WTC11 (cell line): ENCODE measurements at regions not wholly inside any gene's neighbourhood (a gene's known extent, or its start where the extent isn't known, plus 50 kb on each side); places are given as distances from the start of the nearest gene placed in this dataset.

Experiments used
- ATAC-seq: fragments of 200-7000 bp; cut with Tn5 transposase; 2 replicates; pipeline ENCODE4 v1.10.0; 2021; ENCODE audit warnings: mild to moderate bottlenecking, moderate library complexity
- CTCF ChIA-PET: fragments of 300-600 bp; sonication (Branson Sonifier 250); formaldehyde crosslinking; loops from one replicate; lab custom pipeline; 2021; ENCODE audit warnings: antibody characterized with exemption; lab: Charles Lee
- POLR2A ChIA-PET: fragments of 350-600 bp; sonication (Branson Sonifier 250); formaldehyde crosslinking; loops from one replicate; lab custom pipeline; 2021; ENCODE audit warnings: antibody characterized with exemption; lab: Charles Lee
- DNase-seq: peaks from one replicate; pipeline ENCODE4 v3.0.0; 2021; ENCODE audit warnings: low spot score
- H3K27ac Mint-ChIP-seq: 2 replicates; pipeline ENCODE4 v1.8.0; 2021; ENCODE audit warnings: mixed read lengths
- H3K27me3 Mint-ChIP-seq: 2 replicates; pipeline ENCODE4 v1.8.0; 2021; ENCODE audit warnings: low read depth, mild to moderate bottlenecking, moderate library complexity, mixed read lengths
- H3K36me3 Mint-ChIP-seq: 2 replicates; pipeline ENCODE4 v1.8.0; 2021; ENCODE audit warnings: mixed read lengths
- H3K4me1 Mint-ChIP-seq: 2 replicates; pipeline ENCODE4 v1.8.0; 2022; ENCODE audit warnings: mixed read lengths
- H3K4me3 Mint-ChIP-seq: 2 replicates; pipeline ENCODE4 v1.8.0; 2021; ENCODE audit warnings: mild to moderate bottlenecking, moderate library complexity, mixed read lengths
- H3K9me3 Mint-ChIP-seq: 2 replicates; pipeline ENCODE4 v1.8.0; 2021; ENCODE audit warnings: mixed read lengths
- ATF2 ChIP-seq: sonication (generic); formaldehyde crosslinking; IDR thresholded peaks from 2 replicates; pipeline ENCODE4 v1.8.1; 2022; ENCODE audit warnings: low read depth, missing genetic modification reagents, borderline replicate concordance
- CREM ChIP-seq: sonication (generic); formaldehyde crosslinking; IDR thresholded peaks from 2 replicates; pipeline ENCODE4 v1.8.1; 2022; ENCODE audit warnings: mild to moderate bottlenecking, missing genetic modification reagents, moderate library complexity
- FOXJ3 ChIP-seq: sonication (generic); formaldehyde crosslinking; IDR thresholded peaks from 2 replicates; pipeline ENCODE4 v1.9.0; 2021; ENCODE audit warnings: missing genetic modification reagents, mild to moderate bottlenecking, borderline replicate concordance
- FOXP1 ChIP-seq: sonication (generic); formaldehyde crosslinking; IDR thresholded peaks from 2 replicates; pipeline ENCODE4 v1.8.0; 2022; ENCODE audit warnings: missing genetic modification reagents, mild to moderate bottlenecking, moderate library complexity, borderline replicate concordance
- NFE2L1 ChIP-seq: sonication (generic); formaldehyde crosslinking; IDR thresholded peaks from 2 replicates; pipeline ENCODE4 v1.8.1; 2023; ENCODE audit warnings: missing genetic modification reagents
- RELA ChIP-seq: sonication (generic); formaldehyde crosslinking; IDR thresholded peaks from 2 replicates; pipeline ENCODE4 v1.8.1; 2022; ENCODE audit warnings: missing genetic modification reagents, mild to moderate bottlenecking, borderline replicate concordance
- ZNF138 ChIP-seq: sonication (generic); formaldehyde crosslinking; conservative IDR thresholded peaks from 2 replicates; pipeline ENCODE4 v1.8.1; 2022; ENCODE audit warnings: mild to moderate bottlenecking, moderate library complexity, missing genetic modification reagents
- ZNF219 ChIP-seq: sonication (generic); formaldehyde crosslinking; IDR thresholded peaks from 2 replicates; pipeline ENCODE4 v1.8.0; 2023; ENCODE audit warnings: missing genetic modification reagents, mild to moderate bottlenecking, borderline replicate concordance
- ZSCAN18 ChIP-seq: fragments of 250-450 bp; sonication (Bioruptor Pico); IDR thresholded peaks from 2 replicates; pipeline ENCODE4 v2.1.2; 2022; ENCODE audit warnings: mild to moderate bottlenecking, moderate library complexity
- TF ChIP-seq, protein P1 (sequence below): sonication (generic); formaldehyde crosslinking; IDR thresholded peaks from 2 replicates; pipeline ENCODE4 v1.8.0; 2022; ENCODE audit warnings: mild to moderate bottlenecking, missing genetic modification reagents
- TF ChIP-seq, protein P2 (sequence below): sonication (generic); formaldehyde crosslinking; IDR thresholded peaks from 2 replicates; pipeline ENCODE4 v1.8.0; 2022; ENCODE audit warnings: mild to moderate bottlenecking, missing genetic modification reagents
- TF ChIP-seq, protein P3 (sequence below): sonication (generic); formaldehyde crosslinking; IDR thresholded peaks from 2 replicates; pipeline ENCODE4 v1.8.0; 2022; ENCODE audit warnings: missing genetic modification reagents
- TF ChIP-seq, protein P4 (sequence below): fragments of 250-450 bp; sonication (Bioruptor Pico); IDR thresholded peaks from 2 replicates; pipeline ENCODE4 v1.8.0; 2021; ENCODE audit warnings: mild to moderate bottlenecking
- TF ChIP-seq, protein P5 (sequence below): fragments of 250-450 bp; sonication (Bioruptor Pico); IDR thresholded peaks from 2 replicates; pipeline ENCODE4 v1.9.0; 2021; ENCODE audit warnings: mild to moderate bottlenecking
- TF ChIP-seq, protein P6 (sequence below): sonication (generic); formaldehyde crosslinking; IDR thresholded peaks from 2 replicates; pipeline ENCODE4 v1.8.0; 2022; ENCODE audit warnings: mild to moderate bottlenecking, missing genetic modification reagents
- TF ChIP-seq, protein P7 (sequence below): sonication (generic); formaldehyde crosslinking; IDR thresholded peaks from 2 replicates; pipeline ENCODE4 v1.8.1; 2022; ENCODE audit warnings: missing genetic modification reagents, borderline replicate concordance

DNA sequence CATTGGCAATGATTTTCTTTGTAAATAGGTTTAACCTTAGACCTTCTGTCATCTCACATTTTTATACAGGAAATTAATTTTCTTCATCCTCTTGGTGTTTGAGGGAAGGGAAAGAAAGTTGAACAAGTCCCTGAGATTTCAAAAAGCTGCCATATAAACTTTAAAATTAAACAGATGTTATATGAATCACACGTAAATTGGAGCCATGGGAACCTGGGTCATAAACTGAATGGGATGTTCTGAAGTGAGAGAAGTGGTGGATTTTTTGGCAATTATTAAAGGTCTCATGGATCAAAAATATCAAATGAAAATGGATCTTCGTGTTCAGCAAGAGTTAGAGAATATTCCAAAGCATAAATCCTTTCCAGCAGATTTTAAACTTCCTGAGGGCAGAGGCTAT is 242.2 kb downstream of the DMRT2 start (continued):
- TF ChIP-seq, protein P1, sequence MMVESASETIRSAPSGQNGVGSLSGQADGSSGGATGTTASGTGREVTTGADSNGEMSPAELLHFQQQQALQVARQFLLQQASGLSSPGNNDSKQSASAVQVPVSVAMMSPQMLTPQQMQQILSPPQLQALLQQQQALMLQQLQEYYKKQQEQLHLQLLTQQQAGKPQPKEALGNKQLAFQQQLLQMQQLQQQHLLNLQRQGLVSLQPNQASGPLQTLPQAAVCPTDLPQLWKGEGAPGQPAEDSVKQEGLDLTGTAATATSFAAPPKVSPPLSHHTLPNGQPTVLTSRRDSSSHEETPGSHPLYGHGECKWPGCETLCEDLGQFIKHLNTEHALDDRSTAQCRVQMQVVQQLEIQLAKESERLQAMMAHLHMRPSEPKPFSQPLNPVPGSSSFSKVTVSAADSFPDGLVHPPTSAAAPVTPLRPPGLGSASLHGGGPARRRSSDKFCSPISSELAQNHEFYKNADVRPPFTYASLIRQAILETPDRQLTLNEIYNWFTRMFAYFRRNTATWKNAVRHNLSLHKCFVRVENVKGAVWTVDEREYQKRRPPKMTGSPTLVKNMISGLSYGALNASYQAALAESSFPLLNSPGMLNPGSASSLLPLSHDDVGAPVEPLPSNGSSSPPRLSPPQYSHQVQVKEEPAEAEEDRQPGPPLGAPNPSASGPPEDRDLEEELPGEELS (CRISPR knock-in tag) = no peak
- TF ChIP-seq RELA (CRISPR knock-in tag) = no peak
- TF ChIP-seq, protein P2, sequence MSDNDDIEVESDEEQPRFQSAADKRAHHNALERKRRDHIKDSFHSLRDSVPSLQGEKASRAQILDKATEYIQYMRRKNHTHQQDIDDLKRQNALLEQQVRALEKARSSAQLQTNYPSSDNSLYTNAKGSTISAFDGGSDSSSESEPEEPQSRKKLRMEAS (CRISPR knock-in tag) = no peak
- TF ChIP-seq ZNF219 (CRISPR knock-in tag) = no peak
- no peak for TF ChIP-seq NFE2L1 (CRISPR knock-in tag)

DNA sequence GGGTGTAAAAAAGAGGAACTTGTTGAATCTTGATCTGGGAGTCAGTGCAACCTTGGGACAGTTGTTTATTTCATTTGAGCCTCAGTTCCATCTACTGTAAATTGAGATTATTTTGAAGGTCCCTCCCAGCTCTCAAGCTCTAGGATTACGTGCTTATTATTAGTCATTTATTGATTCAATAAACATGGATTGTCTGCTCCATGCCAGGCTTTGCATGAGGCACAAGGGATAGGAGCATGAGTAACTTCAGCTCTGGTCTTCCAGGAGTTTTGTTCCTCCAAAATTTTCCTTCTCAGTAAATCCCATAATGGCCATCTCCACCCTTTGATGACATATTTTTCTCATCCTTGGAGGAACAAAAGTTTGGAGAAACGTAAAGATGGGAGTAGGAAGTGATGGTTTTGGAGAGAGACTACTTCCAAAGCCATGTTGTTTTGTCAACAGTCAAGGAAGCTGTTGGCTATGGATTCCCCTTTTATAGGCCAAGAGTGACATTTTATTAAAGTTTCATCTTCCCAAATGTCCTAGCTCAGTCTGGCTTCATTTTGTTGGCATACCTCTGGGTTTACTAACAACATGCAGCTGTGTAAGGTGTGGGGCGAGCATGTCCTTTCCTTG is 244.6 kb downstream of the DMRT2 start:
- ChIA-PET CTCF (no interaction called here), POLR2A (no interaction called here)
- Mint-ChIP-seq H3K9me3 (no peaks in the 10 kb centered on the region), H3K27me3 (no peaks in the 10 kb centered on the region), H3K4me1 (0 out of 2 replicates have a peak, but pooled peaks cover 3% of the 10 kb centered on the region), H3K36me3 (no peaks in the 10 kb centered on the region), H3K4me3 (no peak overlapping the region), H3K27ac (no peak overlapping the region)
- TF ChIP-seq ZNF138 (CRISPR knock-in tag) (no peak), ZSCAN18 (CRISPR knock-in tag) (no peak)
- TF ChIP-seq, protein P3, sequence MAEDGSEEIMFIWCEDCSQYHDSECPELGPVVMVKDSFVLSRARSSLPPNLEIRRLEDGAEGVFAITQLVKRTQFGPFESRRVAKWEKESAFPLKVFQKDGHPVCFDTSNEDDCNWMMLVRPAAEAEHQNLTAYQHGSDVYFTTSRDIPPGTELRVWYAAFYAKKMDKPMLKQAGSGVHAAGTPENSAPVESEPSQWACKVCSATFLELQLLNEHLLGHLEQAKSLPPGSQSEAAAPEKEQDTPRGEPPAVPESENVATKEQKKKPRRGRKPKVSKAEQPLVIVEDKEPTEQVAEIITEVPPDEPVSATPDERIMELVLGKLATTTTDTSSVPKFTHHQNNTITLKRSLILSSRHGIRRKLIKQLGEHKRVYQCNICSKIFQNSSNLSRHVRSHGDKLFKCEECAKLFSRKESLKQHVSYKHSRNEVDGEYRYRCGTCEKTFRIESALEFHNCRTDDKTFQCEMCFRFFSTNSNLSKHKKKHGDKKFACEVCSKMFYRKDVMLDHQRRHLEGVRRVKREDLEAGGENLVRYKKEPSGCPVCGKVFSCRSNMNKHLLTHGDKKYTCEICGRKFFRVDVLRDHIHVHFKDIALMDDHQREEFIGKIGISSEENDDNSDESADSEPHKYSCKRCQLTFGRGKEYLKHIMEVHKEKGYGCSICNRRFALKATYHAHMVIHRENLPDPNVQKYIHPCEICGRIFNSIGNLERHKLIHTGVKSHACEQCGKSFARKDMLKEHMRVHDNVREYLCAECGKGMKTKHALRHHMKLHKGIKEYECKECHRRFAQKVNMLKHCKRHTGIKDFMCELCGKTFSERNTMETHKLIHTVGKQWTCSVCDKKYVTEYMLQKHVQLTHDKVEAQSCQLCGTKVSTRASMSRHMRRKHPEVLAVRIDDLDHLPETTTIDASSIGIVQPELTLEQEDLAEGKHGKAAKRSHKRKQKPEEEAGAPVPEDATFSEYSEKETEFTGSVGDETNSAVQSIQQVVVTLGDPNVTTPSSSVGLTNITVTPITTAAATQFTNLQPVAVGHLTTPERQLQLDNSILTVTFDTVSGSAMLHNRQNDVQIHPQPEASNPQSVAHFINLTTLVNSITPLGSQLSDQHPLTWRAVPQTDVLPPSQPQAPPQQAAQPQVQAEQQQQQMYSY (CRISPR knock-in tag) = 0 out of 2 replicates have a peak, but pooled peaks have one; percentile 28
- TF ChIP-seq, protein P4, sequence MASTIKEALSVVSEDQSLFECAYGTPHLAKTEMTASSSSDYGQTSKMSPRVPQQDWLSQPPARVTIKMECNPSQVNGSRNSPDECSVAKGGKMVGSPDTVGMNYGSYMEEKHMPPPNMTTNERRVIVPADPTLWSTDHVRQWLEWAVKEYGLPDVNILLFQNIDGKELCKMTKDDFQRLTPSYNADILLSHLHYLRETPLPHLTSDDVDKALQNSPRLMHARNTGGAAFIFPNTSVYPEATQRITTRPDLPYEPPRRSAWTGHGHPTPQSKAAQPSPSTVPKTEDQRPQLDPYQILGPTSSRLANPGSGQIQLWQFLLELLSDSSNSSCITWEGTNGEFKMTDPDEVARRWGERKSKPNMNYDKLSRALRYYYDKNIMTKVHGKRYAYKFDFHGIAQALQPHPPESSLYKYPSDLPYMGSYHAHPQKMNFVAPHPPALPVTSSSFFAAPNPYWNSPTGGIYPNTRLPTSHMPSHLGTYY = no peak
- DNase-seq (no peak), ATAC-seq (no peak)

- H3K4me1 Mint-ChIP-seq = 0 out of 2 replicates have a peak, but pooled peaks cover 3% of the 10 kb centered on the region
- ChIA-PET POLR2A (no interaction called here), CTCF (no interaction called here)
- H3K27me3 Mint-ChIP-seq = no peaks in the 10 kb centered on the region
- H3K9me3 Mint-ChIP-seq = no peaks in the 10 kb centered on the region
- H3K27ac Mint-ChIP-seq = no peak overlapping the region
- ATAC-seq = no peak
- TF ChIP-seq FOXP1 (no peak), ATF2 (CRISPR knock-in tag) (no peak), FOXJ3 (CRISPR knock-in tag) (no peak), CREM (no peak)
- TF ChIP-seq, protein P5, sequence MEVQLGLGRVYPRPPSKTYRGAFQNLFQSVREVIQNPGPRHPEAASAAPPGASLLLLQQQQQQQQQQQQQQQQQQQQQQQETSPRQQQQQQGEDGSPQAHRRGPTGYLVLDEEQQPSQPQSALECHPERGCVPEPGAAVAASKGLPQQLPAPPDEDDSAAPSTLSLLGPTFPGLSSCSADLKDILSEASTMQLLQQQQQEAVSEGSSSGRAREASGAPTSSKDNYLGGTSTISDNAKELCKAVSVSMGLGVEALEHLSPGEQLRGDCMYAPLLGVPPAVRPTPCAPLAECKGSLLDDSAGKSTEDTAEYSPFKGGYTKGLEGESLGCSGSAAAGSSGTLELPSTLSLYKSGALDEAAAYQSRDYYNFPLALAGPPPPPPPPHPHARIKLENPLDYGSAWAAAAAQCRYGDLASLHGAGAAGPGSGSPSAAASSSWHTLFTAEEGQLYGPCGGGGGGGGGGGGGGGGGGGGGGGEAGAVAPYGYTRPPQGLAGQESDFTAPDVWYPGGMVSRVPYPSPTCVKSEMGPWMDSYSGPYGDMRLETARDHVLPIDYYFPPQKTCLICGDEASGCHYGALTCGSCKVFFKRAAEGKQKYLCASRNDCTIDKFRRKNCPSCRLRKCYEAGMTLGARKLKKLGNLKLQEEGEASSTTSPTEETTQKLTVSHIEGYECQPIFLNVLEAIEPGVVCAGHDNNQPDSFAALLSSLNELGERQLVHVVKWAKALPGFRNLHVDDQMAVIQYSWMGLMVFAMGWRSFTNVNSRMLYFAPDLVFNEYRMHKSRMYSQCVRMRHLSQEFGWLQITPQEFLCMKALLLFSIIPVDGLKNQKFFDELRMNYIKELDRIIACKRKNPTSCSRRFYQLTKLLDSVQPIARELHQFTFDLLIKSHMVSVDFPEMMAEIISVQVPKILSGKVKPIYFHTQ (CRISPR knock-in tag) = no peak
- TF ChIP-seq, protein P6, sequence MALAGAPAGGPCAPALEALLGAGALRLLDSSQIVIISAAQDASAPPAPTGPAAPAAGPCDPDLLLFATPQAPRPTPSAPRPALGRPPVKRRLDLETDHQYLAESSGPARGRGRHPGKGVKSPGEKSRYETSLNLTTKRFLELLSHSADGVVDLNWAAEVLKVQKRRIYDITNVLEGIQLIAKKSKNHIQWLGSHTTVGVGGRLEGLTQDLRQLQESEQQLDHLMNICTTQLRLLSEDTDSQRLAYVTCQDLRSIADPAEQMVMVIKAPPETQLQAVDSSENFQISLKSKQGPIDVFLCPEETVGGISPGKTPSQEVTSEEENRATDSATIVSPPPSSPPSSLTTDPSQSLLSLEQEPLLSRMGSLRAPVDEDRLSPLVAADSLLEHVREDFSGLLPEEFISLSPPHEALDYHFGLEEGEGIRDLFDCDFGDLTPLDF (CRISPR knock-in tag) = no peak
- TF ChIP-seq, protein P7, sequence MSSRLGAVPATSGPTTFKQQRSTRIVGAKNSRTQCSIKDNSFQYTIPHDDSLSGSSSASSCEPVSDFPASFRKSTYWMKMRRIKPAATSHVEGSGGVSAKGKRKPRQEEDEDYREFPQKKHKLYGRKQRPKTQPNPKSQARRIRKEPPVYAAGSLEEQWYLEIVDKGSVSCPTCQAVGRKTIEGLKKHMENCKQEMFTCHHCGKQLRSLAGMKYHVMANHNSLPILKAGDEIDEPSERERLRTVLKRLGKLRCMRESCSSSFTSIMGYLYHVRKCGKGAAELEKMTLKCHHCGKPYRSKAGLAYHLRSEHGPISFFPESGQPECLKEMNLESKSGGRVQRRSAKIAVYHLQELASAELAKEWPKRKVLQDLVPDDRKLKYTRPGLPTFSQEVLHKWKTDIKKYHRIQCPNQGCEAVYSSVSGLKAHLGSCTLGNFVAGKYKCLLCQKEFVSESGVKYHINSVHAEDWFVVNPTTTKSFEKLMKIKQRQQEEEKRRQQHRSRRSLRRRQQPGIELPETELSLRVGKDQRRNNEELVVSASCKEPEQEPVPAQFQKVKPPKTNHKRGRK = no peak
- no peaks in the 10 kb centered on the region for H3K36me3 Mint-ChIP-seq
- DNase-seq = no peak
- H3K4me3 Mint-ChIP-seq = no peak overlapping the region
These were observed 246.2 kb downstream of the DMRT2 start for GRCh38 chr9:1296331-1296730.
